Right ventricle myocardium superior (tissue), 1 donor: ENCODE measurements at regions not wholly inside any gene's neighbourhood (a gene's known extent, or its start where the extent isn't known, plus 50 kb on each side); places are given as distances from the start of the nearest gene placed in this dataset.
"Not testable (repeated sequence)": the region's sequence is repeated elsewhere in the genome, so short reads cannot be mapped to it uniquely, and the experiment has no call there.

Experiments used
- ATAC-seq: fragments of 200-7000 bp; cut with Tn5 transposase; one replicate; pipeline ENCODE4 v1.9.1; 2020; ENCODE audit warnings: mild to moderate bottlenecking; ENCODE audit not compliant: poor library complexity
- DNase-seq: peaks from one replicate; pipeline ENCODE4 v3.0.0-alpha.2; 2020
- intact Hi-C: fragments of 100-400 bp; cut with DNase I; formaldehyde crosslinking; loops from one replicate; pipeline ENCODE4 v1.11.2; 2022
- donor health status: DM: no; HTN: yes; CAD: no; lungs with severe emphysema.

- intact Hi-C loops = no loop called here
- ATAC-seq = no peak
- no peak for DNase-seq
These were observed 1414.6 kb downstream of the SLITRK1 start for GRCh38 chr13:82467626-82468025.

GRCh38 chr13:82459575-82459974 is 1422.7 kb downstream of the SLITRK1 start:
- DNase-seq, intact Hi-C loops, ATAC-seq: not testable (repeated sequence)

- intact Hi-C loops = no loop called here
- no peak for ATAC-seq
These were observed 1424.1 kb downstream of the SLITRK1 start for GRCh38 chr13:82458169-82458568.

DNA sequence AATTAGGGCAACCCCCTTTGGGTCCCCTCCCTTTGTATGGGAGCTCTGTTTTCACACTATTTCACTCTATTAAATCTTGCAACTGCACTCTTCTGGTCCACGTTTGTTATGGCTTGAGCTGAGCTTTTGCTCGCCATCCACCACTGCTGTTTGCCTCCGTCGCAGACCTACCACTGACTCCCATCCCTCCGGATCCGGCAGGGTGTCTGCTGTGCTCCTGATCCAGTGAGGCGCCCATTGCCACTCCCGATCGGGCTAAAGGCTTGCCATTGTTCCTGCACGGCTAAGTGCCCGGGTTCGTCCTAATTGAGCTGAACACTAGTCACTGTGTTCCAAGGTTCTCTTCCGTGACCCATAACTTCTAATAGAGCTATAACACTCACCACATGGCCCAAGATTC is 1424.7 kb downstream of the SLITRK1 start:
- intact Hi-C loops, ATAC-seq, DNase-seq: not testable (repeated sequence)

More at GRCh38 chr13:82458169-82458568, 1424.1 kb downstream of the SLITRK1 start:
- DNase-seq = no peak

GRCh38 chr13:82447416-82448077 is 1434.7 kb downstream of the SLITRK1 start:
- intact Hi-C loops = no loop called here
- no peak for DNase-seq
- ATAC-seq = no peak

DNA sequence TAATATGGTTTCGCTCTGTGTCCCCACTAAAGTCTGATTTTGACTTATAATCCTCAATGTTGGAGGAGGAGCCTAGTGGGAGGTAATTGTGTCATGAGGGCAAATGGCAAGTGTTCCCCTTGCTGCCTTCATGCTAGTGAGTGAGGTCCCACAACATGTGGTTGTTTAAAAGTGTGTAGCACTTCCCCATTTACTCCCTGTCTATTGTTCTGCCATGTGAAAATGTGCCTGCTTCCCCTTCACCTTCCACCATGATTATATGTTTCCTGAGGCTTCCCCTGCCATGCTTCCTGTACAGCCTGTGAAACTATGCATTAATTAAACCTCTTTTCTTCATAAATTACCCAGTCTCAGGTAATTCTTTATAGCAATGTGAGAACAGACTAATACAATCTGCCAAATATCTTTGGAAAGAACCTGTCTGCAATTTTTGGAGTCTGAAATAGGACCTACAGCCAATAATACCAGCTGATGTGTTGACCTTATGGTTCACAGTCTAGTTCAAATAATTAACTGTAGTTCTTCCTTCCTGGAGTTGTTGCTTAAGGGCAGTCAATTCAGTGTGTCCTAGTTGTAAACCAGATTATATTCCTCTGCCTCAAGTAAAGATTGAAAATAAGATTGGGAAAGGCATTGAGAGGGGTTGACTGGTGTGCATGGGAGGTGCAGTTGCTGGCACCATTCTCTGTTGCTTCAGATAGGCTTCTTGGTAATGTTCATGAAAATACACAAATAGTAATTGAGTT is 1442.9 kb downstream of the SLITRK1 start:
- DNase-seq = no peak
- ATAC-seq = no peak
- intact Hi-C loops = no loop called here

- no peak for DNase-seq
- intact Hi-C loops = no loop called here
- ATAC-seq = no peak
These were observed 1444.0 kb downstream of the SLITRK1 start for GRCh38 chr13:82438320-82438719.

GRCh38 chr13:82436099-82436585 is 1446.1 kb downstream of the SLITRK1 start:
- ATAC-seq (no peak), DNase-seq (no peak)
- intact Hi-C loops = no loop called here

DNA sequence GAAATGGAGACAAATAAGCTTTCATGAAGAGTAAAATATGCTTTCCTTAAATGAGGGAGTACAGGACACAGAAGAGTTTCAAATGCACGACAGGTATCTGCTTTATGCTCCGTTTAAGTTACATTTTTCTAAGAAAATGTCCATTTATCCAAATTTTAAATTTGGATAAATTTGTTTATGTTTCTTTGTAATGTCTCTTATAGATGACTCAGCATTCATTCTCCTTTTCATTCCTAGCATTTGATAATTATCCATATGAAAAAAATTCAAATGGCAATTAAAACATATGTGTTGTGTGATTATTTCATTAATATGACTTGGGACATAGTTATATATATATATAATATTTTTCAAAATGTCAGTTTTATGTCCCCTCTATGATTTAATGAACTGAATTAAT is 1449.3 kb downstream of the SLITRK1 start:
- ATAC-seq (no peak), DNase-seq (no peak)
- intact Hi-C loops = no loop called here

GRCh38 chr13:82412749-82413148 is 1469.5 kb downstream of the SLITRK1 start:
- ATAC-seq (no peak), DNase-seq (no peak)
- intact Hi-C loops = no loop called here

DNA sequence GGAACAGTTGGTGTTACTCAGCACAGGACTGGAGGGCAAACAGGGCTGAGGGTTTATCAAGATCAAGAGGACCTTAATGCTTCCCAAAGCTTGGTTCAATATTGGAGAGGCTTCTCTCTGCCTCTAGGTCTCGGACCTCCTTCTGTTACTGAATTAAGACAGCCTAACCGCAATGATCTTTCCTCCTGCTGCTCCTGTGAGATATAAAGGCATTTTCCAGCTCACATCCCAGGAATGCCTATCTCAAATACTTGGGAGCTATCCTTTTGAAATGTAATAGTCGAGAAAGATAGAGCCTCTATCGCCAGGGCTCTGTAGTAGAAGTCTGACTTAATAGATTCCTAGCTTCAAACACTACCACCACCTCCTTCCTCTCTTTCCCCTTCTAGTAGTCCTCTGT is 1475.0 kb downstream of the SLITRK1 start:
- ATAC-seq = no peak
- DNase-seq = no peak
- intact Hi-C loops = no loop called here

GRCh38 chr13:82374719-82375118 is 1507.6 kb downstream of the SLITRK1 start:
- DNase-seq (no peak), ATAC-seq (no peak)
- intact Hi-C loops = no loop called here

DNA sequence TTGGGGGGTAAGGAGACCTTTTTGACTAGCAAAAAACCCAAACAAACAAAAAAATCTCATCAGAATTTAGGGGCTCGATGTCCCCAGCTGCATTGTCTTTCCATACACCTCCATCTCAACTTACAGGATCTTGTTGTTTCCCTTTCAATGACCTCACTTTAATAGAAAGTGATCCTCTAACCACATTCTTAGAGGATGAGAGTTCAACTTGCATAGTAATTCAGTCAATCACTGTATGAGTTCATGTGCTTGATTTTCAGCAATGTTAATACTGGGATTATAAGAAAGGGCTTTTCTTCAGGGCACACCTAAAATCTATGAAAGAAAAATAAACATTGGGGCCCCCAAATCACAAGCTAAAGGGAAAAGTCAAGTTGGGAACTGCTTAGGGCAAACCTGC is 1512.0 kb downstream of the SLITRK1 start:
- no peak for ATAC-seq
- no peak for DNase-seq
- intact Hi-C loops = no loop called here

DNA sequence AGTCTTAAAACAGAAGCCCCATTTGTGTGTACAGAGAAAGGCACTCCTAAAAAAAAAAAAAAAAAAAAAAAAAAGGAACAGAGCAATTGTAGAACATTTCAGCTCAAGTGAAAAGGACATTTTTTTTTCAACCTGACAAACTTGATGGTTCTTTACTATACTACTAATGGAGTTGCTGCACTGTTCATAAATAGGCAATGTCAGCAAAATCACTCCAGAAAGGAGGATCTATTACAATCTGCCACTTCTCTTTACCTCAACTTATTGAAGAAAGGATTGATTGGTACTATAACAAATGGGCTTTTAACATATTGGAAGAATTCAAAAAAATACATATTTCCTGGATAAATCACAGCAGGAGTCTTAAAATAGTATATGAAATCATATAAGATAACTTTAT is 1517.7 kb downstream of the SLITRK1 start:
- ATAC-seq = no peak
- no peak for DNase-seq
- intact Hi-C loops = no loop called here

DNA sequence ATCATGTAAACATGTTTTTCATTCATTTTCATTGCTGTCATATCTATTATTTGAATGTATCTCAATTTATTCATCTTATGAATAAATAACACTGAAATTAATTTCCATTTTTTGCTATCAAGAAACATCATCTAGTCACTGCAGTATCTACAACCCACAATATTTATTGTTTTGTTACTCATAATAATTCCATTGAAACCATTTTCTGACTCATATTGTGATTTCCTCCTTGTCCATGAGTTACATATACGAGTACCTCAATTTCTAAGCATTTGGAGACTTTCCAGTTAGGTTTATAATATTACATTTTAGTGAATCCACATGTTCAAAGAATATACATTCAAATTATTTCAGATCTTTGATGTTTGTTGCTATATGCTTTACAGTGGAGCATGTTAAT is 1524.0 kb downstream of the SLITRK1 start:
- ATAC-seq = no peak
- DNase-seq = no peak
- intact Hi-C loops = no loop called here

- ATAC-seq (no peak), DNase-seq (no peak)
- intact Hi-C loops = no loop called here
These were observed 1525.4 kb downstream of the SLITRK1 start for GRCh38 chr13:82356667-82357410.

DNA sequence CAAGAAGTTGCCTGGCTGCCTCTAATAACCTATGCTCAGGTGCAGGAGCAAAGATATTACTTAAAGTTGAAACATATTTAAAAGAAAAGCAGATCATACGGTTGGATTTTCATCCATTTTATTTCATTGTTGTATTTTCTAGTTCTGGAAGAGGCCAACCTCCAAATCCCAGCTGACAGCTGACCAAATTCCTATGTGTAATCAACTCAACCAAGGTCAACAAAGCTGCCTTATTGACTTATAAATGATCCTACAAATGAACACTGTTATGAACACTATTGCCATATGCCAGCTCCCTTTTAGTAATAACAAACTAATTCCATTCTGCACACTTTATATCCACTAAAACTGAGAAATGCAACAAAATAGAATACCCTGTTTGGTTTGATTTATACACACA is 1537.4 kb downstream of the SLITRK1 start:
- DNase-seq (no peak), ATAC-seq (no peak)
- intact Hi-C loops = no loop called here

DNA sequence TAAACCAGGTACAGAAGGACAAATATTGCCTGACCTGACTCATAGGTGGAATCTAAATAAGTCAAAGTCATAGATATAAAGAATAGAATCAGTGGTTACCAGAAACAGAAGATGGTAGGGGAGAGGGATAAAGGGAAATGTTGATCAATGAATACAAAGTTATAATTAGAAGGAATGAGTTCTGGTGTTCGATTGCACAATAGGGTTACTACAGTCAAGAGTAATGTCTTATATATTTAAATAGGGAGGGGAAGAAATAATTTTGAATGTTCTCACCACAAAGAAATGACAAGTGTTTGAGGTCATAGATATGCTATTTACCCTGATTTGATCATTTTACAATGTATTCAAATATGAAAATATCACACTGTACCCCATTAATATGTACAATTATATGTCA is 1541.2 kb downstream of the SLITRK1 start:
- intact Hi-C loops = no loop called here
- ATAC-seq = no peak
- no peak for DNase-seq

GRCh38 chr13:82330499-82330898 is 1551.8 kb downstream of the SLITRK1 start:
- DNase-seq (no peak), ATAC-seq (no peak)
- intact Hi-C loops = no loop called here

- no peak for ATAC-seq
- no peak for DNase-seq
These were observed 1559.2 kb downstream of the SLITRK1 start for GRCh38 chr13:82323101-82323500.

More at GRCh38 chr13:82323101-82323500, 1559.2 kb downstream of the SLITRK1 start:
- intact Hi-C loops = no loop called here
